Panc1 (cell line): ENCODE measurements at regions not wholly inside any gene's neighbourhood (a gene's known extent, or its start where the extent isn't known, plus 50 kb on each side); places are given as distances from the start of the nearest gene placed in this dataset.

Experiments
- CTCF ChIP-seq: fragments of 450-650 bp; IDR thresholded peaks from 2 replicates; pipeline ENCODE4 v1.5.1; 2017; ENCODE audit warnings: mild to moderate bottlenecking
- REST ChIP-seq, 2 experiments: IDR thresholded peaks; 2 replicates each; pipeline ENCODE4 v1.6.1; 2011 to 2012; ENCODE audit warnings: low read depth in 2 of 2, control low read depth in 1 of 2, low read length in 1 of 2, mild to moderate bottlenecking in 1 of 2, moderate library complexity in 1 of 2; ENCODE audit not compliant: insufficient read depth in 1 of 2
- TCF7L2 ChIP-seq: IDR thresholded peaks from 2 replicates; pipeline ENCODE4 v1.6.1; 2011; ENCODE audit warnings: mild to moderate bottlenecking, low read depth, low read length, inconsistent platforms

- TF ChIP-seq CTCF: no peak
- TF ChIP-seq REST (IDR thresholded peaks at IDR 0.05; ENCODE audit: insufficient read depth in 1 of 2, low read depth in 2 of 2, low read length in 1 of 2): no peak
- TF ChIP-seq TCF7L2: no peak
Observed at GRCh38 chr12:105467710-105468366, 137.3 kb downstream of the C12orf75 start.
